ENCODE measurements at regions not wholly inside any gene's neighbourhood (a gene's known extent, or its start where the extent isn't known, plus 50 kb on each side); places are given as distances from the start of the nearest gene placed in this dataset.

DNA sequence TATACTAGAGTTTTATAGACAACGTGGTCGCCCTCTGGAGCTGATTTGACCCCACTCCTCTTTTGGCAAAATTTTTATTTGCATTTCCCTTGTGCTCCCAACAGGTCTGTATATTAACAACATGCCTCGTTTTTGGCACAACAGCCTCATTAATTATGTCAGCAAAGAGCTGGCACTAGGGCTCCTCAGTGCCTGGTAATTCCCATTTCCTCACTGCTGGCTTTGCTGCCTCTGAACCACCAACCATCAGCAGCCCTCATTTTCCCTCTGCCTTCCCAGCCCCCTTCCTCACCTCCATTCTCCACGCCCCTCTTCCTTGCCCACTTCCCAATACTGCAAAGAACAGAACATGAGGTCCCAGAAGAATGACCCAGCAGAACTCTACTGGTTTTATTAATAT is 204.8 kb downstream of the ABHD5 start:
- TF ChIP-seq, protein P1, sequence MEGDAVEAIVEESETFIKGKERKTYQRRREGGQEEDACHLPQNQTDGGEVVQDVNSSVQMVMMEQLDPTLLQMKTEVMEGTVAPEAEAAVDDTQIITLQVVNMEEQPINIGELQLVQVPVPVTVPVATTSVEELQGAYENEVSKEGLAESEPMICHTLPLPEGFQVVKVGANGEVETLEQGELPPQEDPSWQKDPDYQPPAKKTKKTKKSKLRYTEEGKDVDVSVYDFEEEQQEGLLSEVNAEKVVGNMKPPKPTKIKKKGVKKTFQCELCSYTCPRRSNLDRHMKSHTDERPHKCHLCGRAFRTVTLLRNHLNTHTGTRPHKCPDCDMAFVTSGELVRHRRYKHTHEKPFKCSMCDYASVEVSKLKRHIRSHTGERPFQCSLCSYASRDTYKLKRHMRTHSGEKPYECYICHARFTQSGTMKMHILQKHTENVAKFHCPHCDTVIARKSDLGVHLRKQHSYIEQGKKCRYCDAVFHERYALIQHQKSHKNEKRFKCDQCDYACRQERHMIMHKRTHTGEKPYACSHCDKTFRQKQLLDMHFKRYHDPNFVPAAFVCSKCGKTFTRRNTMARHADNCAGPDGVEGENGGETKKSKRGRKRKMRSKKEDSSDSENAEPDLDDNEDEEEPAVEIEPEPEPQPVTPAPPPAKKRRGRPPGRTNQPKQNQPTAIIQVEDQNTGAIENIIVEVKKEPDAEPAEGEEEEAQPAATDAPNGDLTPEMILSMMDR (IDR thresholded peaks at IDR 0.05; ENCODE audit: low read length), result no peak
- no peak for TF ChIP-seq EZH2 (IDR thresholded peaks at IDR 0.05; ENCODE audit: borderline replicate concordance, low read length)
